HepG2 (cell line): ENCODE measurements at regions not wholly inside any gene's neighbourhood (a gene's known extent, or its start where the extent isn't known, plus 50 kb on each side); places are given as distances from the start of the nearest gene placed in this dataset.

Experiments used
- ATAC-seq: fragments of 200-7000 bp; cut with Tn5 transposase; 3 replicates; pipeline ENCODE4 v1.9.1; 2020; ENCODE audit warnings: mild to moderate bottlenecking, moderate library complexity
- BruUV-seq: library from RNA; stranded (reverse); fragments of 400-500 nt; replicated peaks from 2 replicates; lab custom pipeline; 2021; lab: Mats Ljungman, UMichigan
- CTCF ChIA-PET: fragments of 300-600 bp; formaldehyde crosslinking; extraction: SDS; loops from one replicate; lab custom pipeline; 2021; ENCODE audit warnings: low total read pairs, inconsistent platforms, low intra/inter-chr PET ratio; lab: Yijun Ruan, JAX
- POLR2A ChIA-PET: fragments of 350-600 bp; sonication (Branson Sonifier 250); formaldehyde crosslinking; loops from one replicate; lab custom pipeline; 2020; ENCODE audit warnings: antibody characterized with exemption, inconsistent platforms; lab: Yijun Ruan, JAX
- DNase-seq: peaks from one replicate; pipeline ENCODE4 v3.0.0-alpha.2; 2015; ENCODE audit warnings: low spot score
- FAIRE-seq: peaks from 3 replicates; lab custom pipeline; 2011; peaks lifted over from hg19 to GRCh38; lab: Jason Lieb, UNC
- H2AFZ ChIP-seq: one replicate; pipeline ENCODE4 v1.6.1; 2011; ENCODE audit warnings: low read length, inconsistent platforms
- H3K27ac ChIP-seq: fragments of 300-600 bp; 3 replicates; pipeline ENCODE4 v1.8.0; 2011; ENCODE audit warnings: mixed run types, mild to moderate bottlenecking, mixed read lengths, low read length, inconsistent platforms; ENCODE audit not compliant: insufficient read depth; ENCODE audit errors: extremely low read length
- H3K27me3 ChIP-seq, 2 experiments: fragments of 200-600 bp in 1 of 2; 2 replicates in 1 of 2; 3 replicates in 1 of 2; pipeline versions ENCODE4 v1.6.0 to v1.8.0; 2011; ENCODE audit warnings: low read length in 2 of 2, mild to moderate bottlenecking in 2 of 2, moderate library complexity in 2 of 2, inconsistent platforms in 1 of 2; ENCODE audit not compliant: insufficient read depth in 2 of 2, control insufficient read depth in 1 of 2
- H3K36me3 ChIP-seq, 2 experiments: fragments of 200-600 bp in 1 of 2; replicated peaks in 1 of 2; 2 replicates in 1 of 2; 3 replicates in 1 of 2; pipeline versions ENCODE4 v1.5.1 to v1.8.0; 2011; ENCODE audit warnings: low read length in 2 of 2, inconsistent platforms in 1 of 2; ENCODE audit not compliant: insufficient read depth in 2 of 2, control insufficient read depth in 1 of 2
- H3K4me1 ChIP-seq: 2 replicates; pipeline ENCODE4 v1.5.1; 2012; ENCODE audit warnings: low read length, inconsistent platforms; ENCODE audit not compliant: insufficient read depth
- H3K4me2 ChIP-seq: 2 replicates; pipeline ENCODE4 v1.6.0; 2011; ENCODE audit warnings: low read depth, low read length, inconsistent platforms
- H3K4me3 ChIP-seq, 3 experiments: fragments of 200-600 bp in 1 of 3; sonication (generic), shearing (Covaris generic) in 1 of 3; replicated peaks in 1 of 3; 2 replicates each; pipeline ENCODE4 v1.5.1; 2011 to 2016; ENCODE audit warnings: low read length in 3 of 3, inconsistent platforms in 2 of 3, low read depth in 2 of 3, mild to moderate bottlenecking in 2 of 3, control low read depth in 1 of 3, mixed read lengths in 1 of 3; ENCODE audit not compliant: insufficient read depth in 1 of 3
- H3K79me2 ChIP-seq: one replicate; pipeline ENCODE4 v1.6.1; 2011; ENCODE audit warnings: low read length, inconsistent platforms; ENCODE audit not compliant: insufficient read depth
- H3K9ac ChIP-seq: 2 replicates; pipeline ENCODE4 v1.6.0; 2011; ENCODE audit warnings: mild to moderate bottlenecking, low read depth, low read length, inconsistent platforms; ENCODE audit not compliant: insufficient read depth
- H3K9me3 ChIP-seq: 2 replicates; pipeline ENCODE4 v1.5.1; 2012; ENCODE audit warnings: mild to moderate bottlenecking, low read length
- H4K20me1 ChIP-seq: 2 replicates; pipeline ENCODE4 v1.6.0; 2011; ENCODE audit warnings: inconsistent platforms, mild to moderate bottlenecking, low read length, moderate library complexity; ENCODE audit not compliant: insufficient read depth
- ETV5 ChIP-seq: IDR thresholded peaks from 2 replicates; pipeline ENCODE4 v1.6.1; 2018; ENCODE audit warnings: missing biosample characterization, missing genetic modification reagents, inconsistent platforms, borderline replicate concordance
- MTA3 ChIP-seq: sonication (generic); formaldehyde crosslinking; IDR thresholded peaks from 2 replicates; pipeline ENCODE4 v1.4.0; 2020; ENCODE audit warnings: missing genetic modification reagents
- PITX1 ChIP-seq: sonication (generic); formaldehyde crosslinking; IDR thresholded peaks from 2 replicates; pipeline ENCODE4 v1.5.1; 2020; ENCODE audit warnings: mild to moderate bottlenecking, missing genetic modification reagents
- RAD51 ChIP-seq: fragments of 450-650 bp; IDR thresholded peaks from 2 replicates; pipeline ENCODE4 v1.6.1; 2016; ENCODE audit warnings: borderline replicate concordance
- RBAK ChIP-seq: sonication (generic); formaldehyde crosslinking; IDR thresholded peaks from 2 replicates; pipeline ENCODE4 v1.5.1; 2020; ENCODE audit warnings: mild to moderate bottlenecking, missing genetic modification reagents
- SIN3B ChIP-seq: fragments of 150-350 bp; IDR thresholded peaks from 2 replicates; pipeline ENCODE4 v1.6.1; 2014; ENCODE audit warnings: low read length
- SKI ChIP-seq: fragments of 450-650 bp; IDR thresholded peaks from one replicate; pipeline ENCODE4 v1.6.1; 2018; ENCODE audit warnings: mild to moderate bottlenecking; ENCODE audit not compliant: partially characterized antibody
- ZBTB7A ChIP-seq: sonication (generic); formaldehyde crosslinking; IDR thresholded peaks from 2 replicates; pipeline ENCODE4 v1.8.0; 2022; ENCODE audit warnings: mild to moderate bottlenecking, missing genetic modification reagents
- ZNF558 ChIP-seq: sonication (generic); formaldehyde crosslinking; IDR thresholded peaks from 2 replicates; pipeline ENCODE4 v1.9.0; 2022; ENCODE audit warnings: mild to moderate bottlenecking, missing genetic modification reagents, borderline replicate concordance
- WGBS: methylation state at CpG from one replicate; pipeline ENCODE4 v1.1.6; 2017; ENCODE audit warnings: low lambda C conversion rate; 5-methylcytosine and 5-hydroxymethylcytosine counted together
- in situ Hi-C: cut with HindIII; loops from 2 replicates; pipeline ENCODE4 v1.10.0; 2017; ENCODE audit warnings: low pct_unique_long_range_greater_than_20kb; ENCODE audit not compliant: extremely low pct_ligation_motif_present
- intact Hi-C: fragments of 100-400 bp; cut with micrococcal nuclease; formaldehyde crosslinking; loops from one replicate; pipeline ENCODE4 v1.10.0; 2022; ENCODE audit not compliant: unreplicated experiment
- TF ChIP-seq, protein P1 (sequence below): sonication (generic); formaldehyde crosslinking; IDR thresholded peaks from 2 replicates; pipeline ENCODE4 v1.5.1; 2020; ENCODE audit warnings: missing genetic modification reagents, mild to moderate bottlenecking, borderline replicate concordance
- TF ChIP-seq, protein P2 (sequence below): sonication (generic); formaldehyde crosslinking; IDR thresholded peaks from 2 replicates; pipeline ENCODE4 v1.5.0; 2020; ENCODE audit warnings: missing genetic modification reagents
- TF ChIP-seq, protein P3 (sequence below): sonication (generic); formaldehyde crosslinking; IDR thresholded peaks from 2 replicates; pipeline ENCODE4 v1.9.0; 2021; ENCODE audit warnings: missing genetic modification reagents, borderline replicate concordance
- TF ChIP-seq, protein P4 (sequence below), 2 experiments: sonication (generic) in 1 of 2; formaldehyde crosslinking in 1 of 2; IDR thresholded peaks; 2 replicates each; pipeline versions ENCODE4 v1.4.0 to v1.6.1; 2016 to 2020; ENCODE audit warnings: borderline replicate concordance in 1 of 2, low read depth in 1 of 2, mild to moderate bottlenecking in 1 of 2, missing genetic modification reagents in 1 of 2
- TF ChIP-seq, protein P5 (sequence below): sonication (generic); formaldehyde crosslinking; IDR thresholded peaks from 2 replicates; pipeline ENCODE4; 2020; ENCODE audit warnings: missing genetic modification reagents, mild to moderate bottlenecking, borderline replicate concordance

DNA sequence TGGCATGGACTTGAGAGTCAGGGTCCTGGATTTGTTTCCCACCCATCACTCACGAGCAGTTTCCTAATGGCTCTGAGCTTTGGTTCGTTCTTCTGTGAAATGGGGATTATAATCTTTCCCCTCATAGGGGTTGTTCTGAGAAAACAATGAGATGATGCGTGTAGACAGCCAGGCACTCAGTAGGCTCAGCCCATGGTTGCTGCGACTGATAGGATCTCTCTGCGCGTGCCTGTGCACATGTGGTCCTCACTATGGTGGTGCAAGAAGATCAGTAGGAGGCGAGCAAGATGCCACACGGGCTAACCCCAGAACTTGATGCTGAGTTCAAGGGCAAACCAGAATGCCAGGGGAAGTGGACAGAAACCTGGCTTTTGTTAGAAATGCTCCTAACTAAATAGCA, 153.5 kb upstream of the KCNG1 start:
- WGBS, result 32% methylated on average over 8 of the region's 8 CpGs
- H2AFZ ChIP-seq, result no peak overlapping the region
- H3K4me1 ChIP-seq, result no peaks in the 10 kb centered on the region
- H3K4me2 ChIP-seq, result no peak overlapping the region
- no peaks in the 10 kb centered on the region for H3K9me3 ChIP-seq
- no peak overlapping the region for H3K27ac ChIP-seq
- H4K20me1 ChIP-seq, result no peaks in the 10 kb centered on the region
- no TSS peak for BruUV-seq
- H3K27me3 ChIP-seq, result peaks cover 0 to 3% of the 10 kb centered on the region in 2 experiments; a peak in 2 of 5 replicates
- in situ Hi-C loops (no loop called here), intact Hi-C loops (no loop called here)
- ChIA-PET CTCF (no interaction called here), POLR2A (no interaction called here)
- no peak overlapping the region for H3K4me3 ChIP-seq
- DNase-seq, result no peak
- H3K9ac ChIP-seq, result no peak overlapping the region
- no peak for ATAC-seq
- no peaks in the 10 kb centered on the region for H3K79me2 ChIP-seq
- H3K36me3 ChIP-seq, result no peaks in the 10 kb centered on the region
- no peak for FAIRE-seq
- TF ChIP-seq PITX1 (CRISPR knock-in tag) (no peak), ZNF558 (CRISPR knock-in tag) (no peak), MTA3 (CRISPR knock-in tag) (no peak), SIN3B (no peak), RBAK (CRISPR knock-in tag) (no peak), ZBTB7A (CRISPR knock-in tag) (no peak), RAD51 (no peak), SKI (no peak), ETV5 (CRISPR knock-in tag) (no peak)
- TF ChIP-seq, protein P1, sequence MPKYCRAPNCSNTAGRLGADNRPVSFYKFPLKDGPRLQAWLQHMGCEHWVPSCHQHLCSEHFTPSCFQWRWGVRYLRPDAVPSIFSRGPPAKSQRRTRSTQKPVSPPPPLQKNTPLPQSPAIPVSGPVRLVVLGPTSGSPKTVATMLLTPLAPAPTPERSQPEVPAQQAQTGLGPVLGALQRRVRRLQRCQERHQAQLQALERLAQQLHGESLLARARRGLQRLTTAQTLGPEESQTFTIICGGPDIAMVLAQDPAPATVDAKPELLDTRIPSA (CRISPR knock-in tag), result no peak
- TF ChIP-seq, protein P2, sequence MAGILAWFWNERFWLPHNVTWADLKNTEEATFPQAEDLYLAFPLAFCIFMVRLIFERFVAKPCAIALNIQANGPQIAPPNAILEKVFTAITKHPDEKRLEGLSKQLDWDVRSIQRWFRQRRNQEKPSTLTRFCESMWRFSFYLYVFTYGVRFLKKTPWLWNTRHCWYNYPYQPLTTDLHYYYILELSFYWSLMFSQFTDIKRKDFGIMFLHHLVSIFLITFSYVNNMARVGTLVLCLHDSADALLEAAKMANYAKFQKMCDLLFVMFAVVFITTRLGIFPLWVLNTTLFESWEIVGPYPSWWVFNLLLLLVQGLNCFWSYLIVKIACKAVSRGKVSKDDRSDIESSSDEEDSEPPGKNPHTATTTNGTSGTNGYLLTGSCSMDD (CRISPR knock-in tag), result no peak
- TF ChIP-seq, protein P3, sequence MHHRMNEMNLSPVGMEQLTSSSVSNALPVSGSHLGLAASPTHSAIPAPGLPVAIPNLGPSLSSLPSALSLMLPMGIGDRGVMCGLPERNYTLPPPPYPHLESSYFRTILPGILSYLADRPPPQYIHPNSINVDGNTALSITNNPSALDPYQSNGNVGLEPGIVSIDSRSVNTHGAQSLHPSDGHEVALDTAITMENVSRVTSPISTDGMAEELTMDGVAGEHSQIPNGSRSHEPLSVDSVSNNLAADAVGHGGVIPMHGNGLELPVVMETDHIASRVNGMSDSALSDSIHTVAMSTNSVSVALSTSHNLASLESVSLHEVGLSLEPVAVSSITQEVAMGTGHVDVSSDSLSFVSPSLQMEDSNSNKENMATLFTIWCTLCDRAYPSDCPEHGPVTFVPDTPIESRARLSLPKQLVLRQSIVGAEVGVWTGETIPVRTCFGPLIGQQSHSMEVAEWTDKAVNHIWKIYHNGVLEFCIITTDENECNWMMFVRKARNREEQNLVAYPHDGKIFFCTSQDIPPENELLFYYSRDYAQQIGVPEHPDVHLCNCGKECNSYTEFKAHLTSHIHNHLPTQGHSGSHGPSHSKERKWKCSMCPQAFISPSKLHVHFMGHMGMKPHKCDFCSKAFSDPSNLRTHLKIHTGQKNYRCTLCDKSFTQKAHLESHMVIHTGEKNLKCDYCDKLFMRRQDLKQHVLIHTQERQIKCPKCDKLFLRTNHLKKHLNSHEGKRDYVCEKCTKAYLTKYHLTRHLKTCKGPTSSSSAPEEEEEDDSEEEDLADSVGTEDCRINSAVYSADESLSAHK (CRISPR knock-in tag), result no peak
- TF ChIP-seq, protein P4, sequence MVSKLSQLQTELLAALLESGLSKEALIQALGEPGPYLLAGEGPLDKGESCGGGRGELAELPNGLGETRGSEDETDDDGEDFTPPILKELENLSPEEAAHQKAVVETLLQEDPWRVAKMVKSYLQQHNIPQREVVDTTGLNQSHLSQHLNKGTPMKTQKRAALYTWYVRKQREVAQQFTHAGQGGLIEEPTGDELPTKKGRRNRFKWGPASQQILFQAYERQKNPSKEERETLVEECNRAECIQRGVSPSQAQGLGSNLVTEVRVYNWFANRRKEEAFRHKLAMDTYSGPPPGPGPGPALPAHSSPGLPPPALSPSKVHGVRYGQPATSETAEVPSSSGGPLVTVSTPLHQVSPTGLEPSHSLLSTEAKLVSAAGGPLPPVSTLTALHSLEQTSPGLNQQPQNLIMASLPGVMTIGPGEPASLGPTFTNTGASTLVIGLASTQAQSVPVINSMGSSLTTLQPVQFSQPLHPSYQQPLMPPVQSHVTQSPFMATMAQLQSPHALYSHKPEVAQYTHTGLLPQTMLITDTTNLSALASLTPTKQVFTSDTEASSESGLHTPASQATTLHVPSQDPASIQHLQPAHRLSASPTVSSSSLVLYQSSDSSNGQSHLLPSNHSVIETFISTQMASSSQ (IDR thresholded peaks at IDR 0.05; ENCODE audit: low read depth), result no peak
- TF ChIP-seq, protein P4 (CRISPR knock-in tag; IDR thresholded peaks at IDR 0.05; ENCODE audit: borderline replicate concordance), result no peak
- TF ChIP-seq, protein P5, sequence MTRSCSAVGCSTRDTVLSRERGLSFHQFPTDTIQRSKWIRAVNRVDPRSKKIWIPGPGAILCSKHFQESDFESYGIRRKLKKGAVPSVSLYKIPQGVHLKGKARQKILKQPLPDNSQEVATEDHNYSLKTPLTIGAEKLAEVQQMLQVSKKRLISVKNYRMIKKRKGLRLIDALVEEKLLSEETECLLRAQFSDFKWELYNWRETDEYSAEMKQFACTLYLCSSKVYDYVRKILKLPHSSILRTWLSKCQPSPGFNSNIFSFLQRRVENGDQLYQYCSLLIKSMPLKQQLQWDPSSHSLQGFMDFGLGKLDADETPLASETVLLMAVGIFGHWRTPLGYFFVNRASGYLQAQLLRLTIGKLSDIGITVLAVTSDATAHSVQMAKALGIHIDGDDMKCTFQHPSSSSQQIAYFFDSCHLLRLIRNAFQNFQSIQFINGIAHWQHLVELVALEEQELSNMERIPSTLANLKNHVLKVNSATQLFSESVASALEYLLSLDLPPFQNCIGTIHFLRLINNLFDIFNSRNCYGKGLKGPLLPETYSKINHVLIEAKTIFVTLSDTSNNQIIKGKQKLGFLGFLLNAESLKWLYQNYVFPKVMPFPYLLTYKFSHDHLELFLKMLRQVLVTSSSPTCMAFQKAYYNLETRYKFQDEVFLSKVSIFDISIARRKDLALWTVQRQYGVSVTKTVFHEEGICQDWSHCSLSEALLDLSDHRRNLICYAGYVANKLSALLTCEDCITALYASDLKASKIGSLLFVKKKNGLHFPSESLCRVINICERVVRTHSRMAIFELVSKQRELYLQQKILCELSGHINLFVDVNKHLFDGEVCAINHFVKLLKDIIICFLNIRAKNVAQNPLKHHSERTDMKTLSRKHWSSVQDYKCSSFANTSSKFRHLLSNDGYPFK (CRISPR knock-in tag), result no peak
